ENCODE measurements at regions not wholly inside any gene's neighbourhood (a gene's known extent, or its start where the extent isn't known, plus 50 kb on each side); places are given as distances from the start of the nearest gene placed in this dataset.
A peak's percentile ranks its signal among the peaks of the same experiment; 100 is the strongest.
"Not testable (repeated sequence)": the region's sequence is repeated elsewhere in the genome, so short reads cannot be mapped to it uniquely, and the experiment has no call there.

- no peak for DNase-seq
These were observed 91.1 kb downstream of the NIBAN1 start for GRCh38 chr1:184882957-184883815.

GRCh38 chr1:184881941-184882913, 92.1 kb downstream of the NIBAN1 start:
- no peak for DNase-seq

GRCh38 chr1:184879876-184880557, 94.3 kb downstream of the NIBAN1 start:
- DNase-seq: no peak

- no peak for DNase-seq
These were observed 95.7 kb downstream of the NIBAN1 start for GRCh38 chr1:184878602-184879001.

GRCh38 chr1:184878002-184878401, 96.3 kb downstream of the NIBAN1 start:
- no peak for DNase-seq

GRCh38 chr1:184876015-184876414, 98.3 kb downstream of the NIBAN1 start:
- not testable (repeated sequence) for DNase-seq

- no peak for DNase-seq
These were observed 99.1 kb downstream of the NIBAN1 start for GRCh38 chr1:184875218-184875617.

- no peak for DNase-seq
These were observed 104.0 kb downstream of the NIBAN1 start for GRCh38 chr1:184870319-184870718.

GRCh38 chr1:184867866-184868689, 106.2 kb downstream of the NIBAN1 start:
- DNase-seq: no peak

GRCh38 chr1:184866991-184867788, 107.1 kb downstream of the NIBAN1 start:
- DNase-seq: no peak

GRCh38 chr1:184866586-184866985, 107.7 kb downstream of the NIBAN1 start:
- DNase-seq: no peak

GRCh38 chr1:184865831-184866230, 108.5 kb downstream of the NIBAN1 start:
- DNase-seq: no peak

- no peak for DNase-seq
These were observed 107.2 kb upstream of the EDEM3 start for GRCh38 chr1:184861755-184862336.

- DNase-seq: peak; percentile 94
These were observed 106.5 kb upstream of the EDEM3 start for GRCh38 chr1:184860985-184861754.

GRCh38 chr1:184860535-184860934, 105.9 kb upstream of the EDEM3 start:
- no peak for DNase-seq

- no peak for DNase-seq
These were observed 104.9 kb upstream of the EDEM3 start for GRCh38 chr1:184859381-184860105.

- DNase-seq: no peak
These were observed 103.6 kb upstream of the EDEM3 start for GRCh38 chr1:184858288-184858687.

GRCh38 chr1:184854496-184855140, 100.0 kb upstream of the EDEM3 start:
- DNase-seq: peak; percentile 87

- DNase-seq: peak; percentile 78
These were observed 99.4 kb upstream of the EDEM3 start for GRCh38 chr1:184854036-184854435.
